OCI-LY7 (cell line): ENCODE measurements at regions not wholly inside any gene's neighbourhood (a gene's known extent, or its start where the extent isn't known, plus 50 kb on each side); places are given as distances from the start of the nearest gene placed in this dataset.

Experiments used
- BruUV-seq: library from RNA; stranded (reverse); fragments of 400-500 nt; replicated peaks from 2 replicates; lab custom pipeline; 2021; lab: Mats Ljungman, UMichigan
- CTCF ChIA-PET: fragments of 300-600 bp; sonication (Branson Sonifier 250); formaldehyde crosslinking; loops from one replicate; lab custom pipeline; 2022; ENCODE audit warnings: antibody characterized with exemption; ENCODE audit not compliant: unreplicated experiment; lab: Charles Lee
- POLR2A ChIA-PET: fragments of 300-600 bp; sonication (Branson Sonifier 250); formaldehyde crosslinking; loops from one replicate; lab custom pipeline; 2022; ENCODE audit warnings: antibody characterized with exemption; lab: Charles Lee
- DNase-seq: peaks from one replicate; pipeline ENCODE4 v3.0.0-alpha.2; 2015; ENCODE audit warnings: low spot score
- H2AFZ ChIP-seq: fragments of 200-600 bp; sonication (generic), shearing (Covaris generic); 2 replicates; pipeline ENCODE4 v1.6.1; 2014; ENCODE audit warnings: mild to moderate bottlenecking, antibody characterized with exemption, low read length, moderate library complexity
- H3K27ac ChIP-seq: fragments of 200-600 bp; sonication (generic); 2 replicates; pipeline ENCODE4 v1.5.1; 2014; ENCODE audit warnings: mixed run types, low read depth, mild to moderate bottlenecking, moderate library complexity, low read length, inconsistent platforms; ENCODE audit not compliant: poor library complexity, severe bottlenecking
- H3K36me3 ChIP-seq: fragments of 200-600 bp; sonication (generic); 2 replicates; pipeline ENCODE4 v1.6.1; 2014; ENCODE audit warnings: mild to moderate bottlenecking, antibody characterized with exemption, low read length, moderate library complexity, mixed read lengths; ENCODE audit not compliant: insufficient read depth
- H3K4me1 ChIP-seq: fragments of 200-600 bp; sonication (generic); 2 replicates; pipeline ENCODE4 v1.5.1; 2014; ENCODE audit warnings: mild to moderate bottlenecking, low read length; ENCODE audit not compliant: insufficient read depth, poor library complexity, severe bottlenecking
- H3K4me2 ChIP-seq: fragments of 200-600 bp; sonication (generic); 2 replicates; pipeline ENCODE4 v1.6.1; 2014; ENCODE audit warnings: mild to moderate bottlenecking, low read length
- H3K4me3 ChIP-seq: fragments of 200-600 bp; sonication (generic); 2 replicates; pipeline ENCODE4 v1.5.1; 2014; ENCODE audit warnings: mild to moderate bottlenecking, low read depth, low read length; ENCODE audit not compliant: poor library complexity, severe bottlenecking
- H3K79me2 ChIP-seq: fragments of 200-600 bp; sonication (generic); 2 replicates; pipeline ENCODE4 v1.6.1; 2016; ENCODE audit warnings: low read depth, mild to moderate bottlenecking, low read length, moderate library complexity, mixed read lengths; ENCODE audit not compliant: insufficient read depth
- H3K9me2 ChIP-seq: fragments of 200-600 bp; sonication (generic); 2 replicates; pipeline ENCODE4 v1.6.1; 2016; ENCODE audit warnings: mild to moderate bottlenecking, low read length, mixed read lengths; ENCODE audit not compliant: insufficient read depth
- H3K9me3 ChIP-seq: fragments of 200-600 bp; sonication (generic); 2 replicates; pipeline ENCODE4 v1.6.1; 2014; ENCODE audit warnings: mild to moderate bottlenecking, mixed run types, low read length, mixed read lengths
- H4K20me1 ChIP-seq: fragments of 200-600 bp; sonication (generic); 2 replicates; pipeline ENCODE4 v1.6.1; 2014; ENCODE audit warnings: mild to moderate bottlenecking, antibody characterized with exemption, low read length, moderate library complexity, mixed read lengths; ENCODE audit not compliant: insufficient read depth
- CTCF ChIP-seq: fragments of 200-600 bp; sonication (generic); conservative IDR thresholded peaks from 2 replicates; pipeline ENCODE4 v1.5.1; 2014; ENCODE audit warnings: mild to moderate bottlenecking, antibody characterized with exemption, low read length, moderate library complexity, mixed read lengths
- EZH2phosphoT487 ChIP-seq: fragments of 200-600 bp; sonication (generic); IDR thresholded peaks from 2 replicates; pipeline ENCODE4 v1.6.1; 2018; ENCODE audit warnings: low read depth, borderline replicate concordance, mild to moderate bottlenecking, mixed run types, antibody characterized with exemption, low read length, moderate library complexity, mixed read lengths
- intact Hi-C: fragments of 100-400 bp; cut with micrococcal nuclease; formaldehyde crosslinking; loops from one replicate; pipeline ENCODE4 v1.10.0; 2022; ENCODE audit not compliant: unreplicated experiment

GRCh38 chr7:124444696-124445480 is 320.7 kb downstream of the GPR37 start:
- H3K9me3 ChIP-seq: no peaks in the 10 kb centered on the region
- no peaks in the 10 kb centered on the region for H3K79me2 ChIP-seq
- H3K9me2 ChIP-seq: no peaks in the 10 kb centered on the region
- ChIA-PET POLR2A (no interaction called here), CTCF (no interaction called here)
- TF ChIP-seq EZH2phosphoT487 (no peak), CTCF (no peak)
- H3K27ac ChIP-seq: no peak overlapping the region
- H3K4me2 ChIP-seq: no peak overlapping the region
- intact Hi-C loops: no loop called here
- H3K4me1 ChIP-seq: no peaks in the 10 kb centered on the region
- no peak overlapping the region for H2AFZ ChIP-seq
- no peaks in the 10 kb centered on the region for H4K20me1 ChIP-seq
- BruUV-seq: no TSS peak
- no peak for DNase-seq
- no peak overlapping the region for H3K4me3 ChIP-seq
- H3K36me3 ChIP-seq: no peaks in the 10 kb centered on the region

- no peak for DNase-seq
- Histone ChIP-seq H3K4me1 (no peaks in the 10 kb centered on the region), H2AFZ (no peak overlapping the region), H3K4me3 (no peak overlapping the region), H3K36me3 (no peaks in the 10 kb centered on the region), H4K20me1 (no peaks in the 10 kb centered on the region), H3K4me2 (no peak overlapping the region), H3K9me2 (no peaks in the 10 kb centered on the region), H3K27ac (no peak overlapping the region), H3K79me2 (no peaks in the 10 kb centered on the region), H3K9me3 (no peaks in the 10 kb centered on the region)
- intact Hi-C loops: no loop called here
- ChIA-PET CTCF (no interaction called here), POLR2A (no interaction called here)
- BruUV-seq: no TSS peak
- no peak for TF ChIP-seq CTCF
- no peak for TF ChIP-seq EZH2phosphoT487
Observed at GRCh38 chr7:124443762-124444161, 321.8 kb downstream of the GPR37 start.

- intact Hi-C loops: no loop called here
- Histone ChIP-seq H3K9me3 (no peaks in the 10 kb centered on the region), H3K9me2 (no peaks in the 10 kb centered on the region), H3K4me3 (no peak overlapping the region), H4K20me1 (no peaks in the 10 kb centered on the region), H3K27ac (no peak overlapping the region), H3K4me2 (no peak overlapping the region), H3K79me2 (no peaks in the 10 kb centered on the region), H3K4me1 (no peaks in the 10 kb centered on the region), H3K36me3 (no peaks in the 10 kb centered on the region), H2AFZ (no peak overlapping the region)
- no peak for TF ChIP-seq CTCF
- TF ChIP-seq EZH2phosphoT487: no peak
- BruUV-seq: no TSS peak
- DNase-seq: no peak
- POLR2A ChIA-PET: no interaction called here
- CTCF ChIA-PET: no interaction called here
Observed at GRCh38 chr7:124440081-124440480, 325.5 kb downstream of the GPR37 start.
